HEK293T (cell line): ENCODE measurements at regions not wholly inside any gene's neighbourhood (a gene's known extent, or its start where the extent isn't known, plus 50 kb on each side); places are given as distances from the start of the nearest gene placed in this dataset.

ENCODE experiments used
- CTCF ChIA-PET: fragments of 350-600 bp; formaldehyde crosslinking; extraction: SDS; loops from one replicate; lab custom pipeline; 2021; ENCODE audit warnings: antibody characterized with exemption, inconsistent platforms; lab: Yijun Ruan, JAX
- POLR2A ChIA-PET: fragments of 350-600 bp; formaldehyde crosslinking; extraction: SDS; loops from one replicate; lab custom pipeline; 2020; ENCODE audit warnings: antibody characterized with exemption, inconsistent platforms; lab: Yijun Ruan, JAX
- DNase-seq: peaks from one replicate; pipeline ENCODE4 v3.0.0; 2012; ENCODE audit warnings: mixed read lengths; ENCODE audit errors: extremely low spot score
- ARNT ChIP-seq: fragments of 450-650 bp; IDR thresholded peaks from 2 replicates; pipeline ENCODE4 v1.6.1; 2017; ENCODE audit warnings: mild to moderate bottlenecking
- BHLHE40 ChIP-seq: fragments of 450-650 bp; IDR thresholded peaks from 2 replicates; pipeline ENCODE4 v1.6.1; 2016; ENCODE audit warnings: mild to moderate bottlenecking, moderate library complexity, borderline replicate concordance
- CTBP1 ChIP-seq: fragments of 450-650 bp; IDR thresholded peaks from 2 replicates; pipeline ENCODE4 v1.6.1; 2016; ENCODE audit warnings: borderline replicate concordance
- ELF4 ChIP-seq: fragments of 450-650 bp; IDR thresholded peaks from 2 replicates; pipeline ENCODE4 v1.6.1; 2017; ENCODE audit warnings: antibody characterized with exemption
- FOXA1 ChIP-seq: fragments of 450-650 bp; IDR thresholded peaks from 2 replicates; pipeline ENCODE4 v1.6.1; 2016; ENCODE audit warnings: mild to moderate bottlenecking
- FOXK2 ChIP-seq: fragments of 450-650 bp; IDR thresholded peaks from 2 replicates; pipeline ENCODE4 v1.6.1; 2016; ENCODE audit warnings: mild to moderate bottlenecking
- FOXM1 ChIP-seq: fragments of 450-650 bp; IDR thresholded peaks from 2 replicates; pipeline ENCODE4 v1.6.1; 2017; ENCODE audit warnings: mild to moderate bottlenecking, borderline replicate concordance
- HDGF ChIP-seq: fragments of 450-650 bp; IDR thresholded peaks from 2 replicates; pipeline ENCODE4 v1.6.1; 2017; ENCODE audit warnings: antibody characterized with exemption, borderline replicate concordance
- L3MBTL2 ChIP-seq: fragments of 450-650 bp; conservative IDR thresholded peaks from 2 replicates; pipeline ENCODE4 v1.6.1; 2016; ENCODE audit warnings: mild to moderate bottlenecking
- LEF1 ChIP-seq: fragments of 450-650 bp; IDR thresholded peaks from 2 replicates; pipeline ENCODE4 v1.6.1; 2017; ENCODE audit warnings: mild to moderate bottlenecking, borderline replicate concordance
- NFRKB ChIP-seq: fragments of 450-650 bp; IDR thresholded peaks from 2 replicates; pipeline ENCODE4 v1.6.1; 2016; ENCODE audit warnings: mild to moderate bottlenecking, moderate library complexity
- PKNOX1 ChIP-seq: fragments of 450-650 bp; IDR thresholded peaks from 2 replicates; pipeline ENCODE4 v1.6.1; 2016
- SP1 ChIP-seq: fragments of 450-650 bp; IDR thresholded peaks from 2 replicates; pipeline ENCODE4 v1.6.1; 2017
- SUZ12 ChIP-seq: fragments of 450-650 bp; IDR thresholded peaks from 2 replicates; pipeline ENCODE4 v1.6.1; 2016; ENCODE audit warnings: mild to moderate bottlenecking
- TARDBP ChIP-seq: fragments of 450-650 bp; IDR thresholded peaks from 2 replicates; pipeline ENCODE4 v1.6.1; 2016
- ZNF384 ChIP-seq: fragments of 450-650 bp; IDR thresholded peaks from 2 replicates; pipeline ENCODE4 v1.6.1; 2016

- DNase-seq = no peak
- ChIA-PET CTCF (interaction anchor here (0.6 kb wide), 1 partner anchor 36 kb away, joined by 3 read pairs; no protein-coding TSS in a partner anchor), POLR2A (no interaction called here)
- TF ChIP-seq ZNF384 (no peak), ARNT (no peak), FOXM1 (no peak), SUZ12 (no peak), SP1 (no peak), BHLHE40 (no peak), FOXA1 (no peak), LEF1 (no peak), ELF4 (no peak), PKNOX1 (no peak), CTBP1 (no peak), NFRKB (no peak), HDGF (no peak), TARDBP (no peak), FOXK2 (no peak), L3MBTL2 (no peak)
Observed at GRCh38 chr1:217228689-217229088, 402.2 kb downstream of the GPATCH2 start.

GRCh38 chr1:217224201-217224600, 406.7 kb downstream of the GPATCH2 start:
- TF ChIP-seq NFRKB (no peak), FOXK2 (no peak)
- DNase-seq = no peak
- CTCF ChIA-PET = no interaction called here
- POLR2A ChIA-PET = no interaction called here

GRCh38 chr1:217214551-217214950, 416.3 kb downstream of the GPATCH2 start:
- DNase-seq = no peak
- POLR2A ChIA-PET = no interaction called here
- TF ChIP-seq ARNT (no peak), SUZ12 (no peak), ELF4 (no peak), L3MBTL2 (no peak), ZNF384 (no peak), HDGF (no peak), SP1 (no peak), LEF1 (no peak), FOXA1 (no peak), PKNOX1 (no peak), BHLHE40 (no peak), TARDBP (no peak), FOXK2 (no peak), NFRKB (no peak)
- CTCF ChIA-PET = no interaction called here

- no peak for DNase-seq
- POLR2A ChIA-PET = no interaction called here
- CTCF ChIA-PET = no interaction called here
- no peak for TF ChIP-seq L3MBTL2
- TF ChIP-seq PKNOX1 = no peak
- no peak for TF ChIP-seq ELF4
- no peak for TF ChIP-seq SP1
- TF ChIP-seq LEF1 = no peak
- TF ChIP-seq BHLHE40 = no peak
Observed at GRCh38 chr1:217211486-217211885, 419.4 kb downstream of the GPATCH2 start.

GRCh38 chr1:217205578-217205977, 425.3 kb downstream of the GPATCH2 start:
- no peak for DNase-seq
- POLR2A ChIA-PET = no interaction called here
- CTCF ChIA-PET = no interaction called here
- TF ChIP-seq TARDBP (no peak), LEF1 (no peak)

- POLR2A ChIA-PET = no interaction called here
- no peak for DNase-seq
- TF ChIP-seq FOXM1 (no peak), ZNF384 (no peak), BHLHE40 (no peak), SUZ12 (no peak), FOXA1 (no peak), CTBP1 (no peak), FOXK2 (no peak), HDGF (no peak), TARDBP (no peak), SP1 (no peak), PKNOX1 (no peak), LEF1 (no peak)
- CTCF ChIA-PET = no interaction called here
Observed at GRCh38 chr1:217196616-217197015, 434.3 kb downstream of the GPATCH2 start.

- POLR2A ChIA-PET = no interaction called here
Observed at GRCh38 chr1:217193151-217193550, 437.7 kb downstream of the GPATCH2 start.

More at GRCh38 chr1:217193151-217193550, 437.7 kb downstream of the GPATCH2 start:
- TF ChIP-seq BHLHE40 (no peak), PKNOX1 (peak; percentile 26; the same call in 1 of the 2 replicates)
- DNase-seq = no peak
- CTCF ChIA-PET = interaction anchor here (0.5 kb wide), 1 partner anchor 510 kb away, joined by 3 read pairs; no protein-coding TSS in a partner anchor
